ENCODE measurements at regions not wholly inside any gene's neighbourhood (a gene's known extent, or its start where the extent isn't known, plus 50 kb on each side); places are given as distances from the start of the nearest gene placed in this dataset.
A peak's percentile ranks its signal among the peaks of the same experiment; 100 is the strongest.
"Not testable (repeated sequence)": the region's sequence is repeated elsewhere in the genome, so short reads cannot be mapped to it uniquely, and the experiment has no call there.

DNA sequence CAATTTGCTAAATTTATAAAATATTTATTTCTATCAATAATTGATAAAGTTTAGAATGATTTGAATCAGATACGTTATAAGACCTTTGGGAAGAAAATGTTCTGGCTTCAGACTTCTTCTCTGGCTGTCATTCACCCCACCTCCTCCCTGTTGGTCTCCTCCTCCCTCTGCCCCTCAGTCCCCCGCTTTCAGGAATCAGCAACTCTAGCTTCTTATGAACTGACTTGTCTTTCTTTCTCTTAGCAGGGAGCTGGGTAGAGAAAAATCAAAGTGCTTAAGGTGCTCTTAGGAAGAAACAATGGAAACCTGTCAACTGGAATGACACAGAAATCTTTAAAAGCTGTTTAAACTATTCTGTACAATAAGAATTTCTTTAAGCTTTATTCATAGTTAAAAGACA, 71.3 kb upstream of the ETV3 start:
- no peak for DNase-seq

DNA sequence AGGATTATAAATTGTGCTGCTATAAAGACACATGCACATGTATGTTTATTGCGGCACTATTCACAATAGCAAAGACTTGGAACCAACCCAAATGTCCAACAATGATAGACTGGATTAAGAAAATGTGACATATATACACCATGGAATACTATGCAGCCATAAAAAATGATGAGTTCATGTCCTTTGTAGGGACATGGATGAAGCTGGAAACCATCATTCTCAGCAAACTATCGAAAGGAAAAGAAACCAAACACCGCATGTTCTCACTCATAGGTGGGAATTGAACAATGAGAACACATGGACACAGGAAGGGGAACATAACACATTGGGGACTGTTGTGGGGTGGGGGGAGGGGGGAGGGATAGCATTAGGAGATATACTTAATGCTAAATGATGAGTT, 67.8 kb upstream of the ETV3 start:
- not testable (repeated sequence) for DNase-seq

DNA sequence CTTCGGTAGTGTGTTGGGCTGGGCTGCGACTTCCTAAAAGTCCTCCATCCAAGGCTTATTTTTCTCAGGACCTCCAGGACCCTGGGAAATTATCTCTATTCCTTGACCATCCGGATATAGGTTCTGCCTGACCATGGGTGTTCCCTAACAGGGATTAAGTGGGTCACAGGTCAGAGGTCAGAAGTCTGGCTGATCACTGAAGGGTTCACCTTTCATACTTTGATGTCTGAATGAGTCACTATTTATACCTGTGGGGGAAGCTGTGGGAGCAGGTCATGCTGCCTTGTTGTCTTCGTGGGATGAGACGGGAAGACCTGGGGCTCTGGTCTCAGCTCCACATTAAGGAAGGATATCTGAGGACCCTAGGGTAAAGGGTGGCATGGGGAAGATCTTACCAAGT, 65.0 kb upstream of the ETV3 start:
- no peak for DNase-seq

DNA sequence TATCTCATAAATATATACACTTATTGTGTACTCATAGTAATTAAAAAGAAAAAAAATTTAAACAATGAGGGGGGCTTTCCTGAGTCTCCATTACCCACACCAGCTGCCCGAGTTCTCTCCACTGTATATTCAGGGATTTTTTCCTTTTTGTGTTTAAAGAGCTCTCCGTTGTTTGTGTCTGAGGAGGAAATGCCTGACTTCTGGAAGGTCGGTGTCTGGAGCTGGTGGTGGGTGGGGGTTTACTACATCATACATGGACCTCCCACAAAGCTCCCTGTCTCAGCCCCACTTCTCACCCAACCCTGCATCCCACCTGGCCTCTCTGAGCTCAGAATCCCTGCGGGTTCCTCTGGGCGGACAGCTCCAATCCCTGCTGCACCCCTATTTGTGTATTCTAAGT, 64.1 kb upstream of the ETV3 start:
- no peak for DNase-seq

DNA sequence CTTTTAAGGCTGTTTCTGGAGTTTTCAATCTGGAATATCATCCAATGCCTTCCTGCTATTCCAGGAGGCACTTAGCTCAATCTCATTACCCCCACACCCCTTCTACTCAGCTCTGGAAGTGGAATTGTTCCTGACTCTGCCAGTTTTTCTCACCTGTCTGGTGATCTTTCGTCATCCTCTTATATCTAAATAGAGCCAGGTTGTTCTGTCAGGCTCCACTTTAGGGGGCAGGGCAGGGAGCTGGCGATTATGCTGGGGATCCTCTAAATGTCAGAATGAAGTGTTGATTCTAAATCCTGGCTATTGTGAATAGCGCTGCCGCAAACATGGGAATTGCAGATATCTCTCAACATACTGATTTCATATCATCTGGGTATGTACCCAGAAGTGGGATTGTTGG, 63.6 kb upstream of the ETV3 start:
- DNase-seq = no peak

DNA sequence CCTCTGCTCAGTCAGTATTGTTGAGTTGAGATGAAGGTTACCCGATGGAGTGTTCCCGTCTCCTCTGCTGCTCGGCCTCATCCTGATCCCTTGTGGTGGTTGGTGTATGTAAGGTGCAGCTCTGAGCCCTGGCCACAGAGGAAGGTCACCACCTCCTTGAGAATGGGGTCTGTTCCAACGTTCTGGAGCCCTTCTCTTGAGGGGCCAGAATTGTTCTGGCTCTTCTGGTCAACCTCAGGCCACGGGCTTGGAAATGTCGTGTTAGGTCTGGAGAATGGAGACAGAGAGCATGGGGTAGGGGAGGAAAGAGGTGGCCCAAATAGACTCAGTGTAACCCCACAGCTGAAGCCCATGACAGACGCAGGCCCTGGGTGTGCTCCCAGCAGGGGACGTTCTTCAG, 62.3 kb upstream of the ETV3 start:
- DNase-seq = no peak

DNA sequence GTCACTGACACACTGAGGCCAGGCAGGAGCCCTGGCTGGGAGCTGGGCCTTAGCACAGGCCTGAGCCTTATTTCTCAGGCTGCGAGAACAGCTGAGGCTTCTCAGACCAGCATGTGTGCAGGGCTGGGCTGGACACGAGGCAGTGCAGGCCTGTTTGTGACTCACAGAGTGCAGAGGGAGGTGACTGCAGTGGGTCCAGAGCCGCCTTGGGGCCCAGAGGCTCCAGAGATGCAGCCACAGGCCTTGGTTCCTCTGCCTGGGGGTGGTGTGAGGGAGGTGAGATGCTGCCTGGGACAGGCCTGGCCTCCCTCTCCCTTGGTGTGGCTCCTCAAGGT, 61.2 kb upstream of the ETV3 start:
- no peak for DNase-seq

DNA sequence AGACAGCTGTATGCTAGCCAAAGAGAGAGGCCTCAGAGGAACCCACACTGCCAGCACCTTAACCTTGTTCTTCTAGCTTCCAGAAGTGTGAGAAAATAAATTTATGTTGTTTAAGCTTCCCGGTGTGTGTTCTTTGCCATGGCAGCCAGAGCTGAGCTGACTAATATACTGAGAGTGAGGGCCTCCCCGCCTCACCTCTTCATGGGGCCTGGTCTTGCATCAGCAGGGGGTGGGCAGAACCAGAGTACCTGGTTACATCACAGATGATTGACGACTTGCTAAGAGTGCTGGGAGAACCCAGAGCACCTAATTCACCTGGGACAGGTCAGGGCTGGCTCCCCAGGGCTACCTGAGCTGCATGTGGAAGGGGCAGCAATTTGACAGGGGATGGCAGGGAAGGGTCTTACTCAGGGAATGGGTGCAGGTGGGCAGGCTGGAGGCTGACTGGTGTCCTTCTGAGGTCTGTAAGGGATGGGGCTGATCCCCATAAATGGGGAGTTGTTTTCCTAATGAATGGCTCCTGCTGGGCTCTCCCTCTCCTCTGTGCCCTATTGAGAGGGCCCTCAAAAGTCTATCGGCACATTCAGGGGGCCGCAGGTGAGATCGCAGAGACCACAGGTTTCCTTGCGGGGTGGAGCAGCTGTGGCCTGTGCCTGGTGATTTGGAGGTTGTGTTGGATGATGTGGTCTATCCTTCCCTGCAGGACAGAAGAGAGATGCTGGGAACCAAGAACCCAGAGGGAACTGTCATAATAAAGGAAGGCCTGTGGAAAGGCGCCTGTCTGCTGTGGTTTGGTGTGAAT, 60.6 kb upstream of the ETV3 start:
- DNase-seq = no peak

DNA sequence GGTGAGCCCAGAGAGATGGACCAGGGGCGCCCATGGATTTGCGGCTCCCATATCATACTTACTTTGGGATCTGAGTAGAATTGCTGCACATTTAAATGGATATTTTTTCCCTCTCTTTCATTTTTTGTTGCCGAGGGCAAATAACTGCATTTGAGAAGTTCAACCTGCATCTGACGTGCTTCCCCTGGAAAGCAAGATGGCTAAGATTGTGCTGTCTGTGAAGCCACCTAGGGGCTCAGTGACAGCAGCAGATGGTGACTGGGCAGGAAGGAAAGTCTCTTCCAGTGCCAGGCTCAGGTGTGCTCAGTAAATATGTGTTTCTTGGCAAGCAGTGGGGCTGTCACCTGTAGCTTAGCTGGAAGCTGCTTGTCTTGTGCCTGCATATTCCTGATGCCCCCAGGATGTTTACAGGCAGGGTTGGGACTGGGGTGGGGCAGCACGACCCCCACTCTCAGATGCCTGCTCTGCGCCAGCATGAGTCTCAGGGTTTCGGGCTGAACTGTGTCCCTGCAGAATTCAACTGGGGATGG, 59.8 kb upstream of the ETV3 start:
- DNase-seq = no peak

DNA sequence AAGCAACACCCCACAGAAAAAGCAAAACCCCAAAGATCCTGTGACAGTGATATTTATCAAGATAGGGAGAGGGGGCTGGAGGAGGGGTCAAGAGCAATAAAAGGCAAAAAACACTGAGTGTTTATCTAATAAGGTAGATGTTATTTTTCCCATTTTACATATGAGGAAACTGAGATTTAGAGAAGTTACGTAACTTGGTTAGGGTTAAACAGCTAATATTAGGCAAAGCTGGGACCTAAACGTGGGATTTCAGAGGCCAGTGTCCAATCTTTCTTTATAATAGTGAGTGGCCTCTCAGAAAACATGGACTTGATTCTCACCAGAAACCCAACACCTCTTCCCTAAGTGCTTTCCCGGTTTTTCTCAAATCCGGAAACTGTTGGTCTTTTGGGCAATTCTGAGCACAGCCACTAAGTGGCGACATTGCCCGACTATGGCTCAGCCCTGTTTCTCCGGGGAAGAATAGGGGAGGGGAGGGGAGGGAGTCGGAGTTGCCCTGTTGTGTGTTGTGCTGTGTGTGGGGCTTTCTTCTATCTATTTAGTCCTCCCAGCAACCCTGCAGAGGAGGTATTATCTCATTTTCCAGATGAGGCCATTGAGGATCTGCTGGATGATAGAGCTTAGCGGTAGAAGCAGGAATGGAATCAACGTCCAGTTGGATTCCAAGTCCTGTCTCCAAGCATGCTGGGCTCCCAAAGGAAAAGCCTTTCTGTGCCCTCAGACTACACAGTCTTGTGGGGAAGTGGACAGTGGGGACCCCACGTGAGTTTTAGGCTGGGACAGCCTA, 58.7 kb upstream of the ETV3 start:
- not testable (repeated sequence) for DNase-seq

DNA sequence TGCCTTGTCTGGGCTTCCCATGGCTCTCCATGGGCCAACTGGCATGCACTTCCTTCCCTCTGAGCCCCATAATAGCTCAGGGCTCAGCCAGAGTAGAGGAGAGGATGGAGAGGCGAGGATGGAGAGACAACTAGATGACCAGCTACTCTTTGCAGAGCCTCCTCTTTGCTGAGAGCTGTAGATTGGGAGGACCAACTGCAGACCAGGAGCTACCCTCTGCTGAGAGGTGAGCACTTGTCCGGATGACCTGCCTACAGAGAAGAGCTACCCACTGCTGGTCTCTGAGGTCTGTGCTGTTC, 58.0 kb upstream of the ETV3 start:
- no peak for DNase-seq

DNA sequence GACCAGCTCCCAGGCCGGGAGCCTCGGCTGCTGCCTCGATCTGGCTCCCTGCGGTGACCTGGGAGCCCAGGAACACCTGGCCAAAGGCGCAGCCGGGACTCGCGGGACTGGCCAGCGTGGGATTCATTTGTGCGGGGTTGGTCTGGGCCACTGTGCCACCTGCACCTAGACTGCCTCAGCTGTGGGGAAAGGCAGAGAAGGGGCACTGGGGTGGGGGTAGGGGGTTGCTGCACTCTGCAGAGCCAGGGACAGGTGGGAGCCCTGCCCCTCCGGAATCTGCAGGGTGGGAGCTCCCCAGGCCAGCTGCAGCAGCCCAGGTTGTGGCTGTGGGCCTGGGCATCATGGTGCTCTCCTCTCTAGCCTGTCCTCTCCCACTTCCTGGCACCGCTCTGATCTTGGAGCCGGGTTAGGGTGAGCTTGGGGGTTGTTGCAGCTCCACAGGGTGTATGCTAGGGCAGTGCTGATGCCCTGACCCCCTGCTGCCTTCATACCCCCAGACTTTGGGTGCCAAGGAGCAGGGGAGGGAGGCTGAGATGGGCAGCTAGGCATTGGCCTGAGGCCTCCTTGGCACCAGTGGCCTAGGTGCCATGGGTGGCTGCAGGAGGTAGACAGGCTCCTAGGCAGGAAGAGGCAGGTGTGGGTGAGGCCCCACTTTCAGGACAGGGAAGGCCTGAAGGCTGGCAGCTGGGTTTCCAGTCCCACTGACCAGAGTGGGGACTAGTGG, 57.5 kb upstream of the ETV3 start:
- DNase-seq = no peak

DNA sequence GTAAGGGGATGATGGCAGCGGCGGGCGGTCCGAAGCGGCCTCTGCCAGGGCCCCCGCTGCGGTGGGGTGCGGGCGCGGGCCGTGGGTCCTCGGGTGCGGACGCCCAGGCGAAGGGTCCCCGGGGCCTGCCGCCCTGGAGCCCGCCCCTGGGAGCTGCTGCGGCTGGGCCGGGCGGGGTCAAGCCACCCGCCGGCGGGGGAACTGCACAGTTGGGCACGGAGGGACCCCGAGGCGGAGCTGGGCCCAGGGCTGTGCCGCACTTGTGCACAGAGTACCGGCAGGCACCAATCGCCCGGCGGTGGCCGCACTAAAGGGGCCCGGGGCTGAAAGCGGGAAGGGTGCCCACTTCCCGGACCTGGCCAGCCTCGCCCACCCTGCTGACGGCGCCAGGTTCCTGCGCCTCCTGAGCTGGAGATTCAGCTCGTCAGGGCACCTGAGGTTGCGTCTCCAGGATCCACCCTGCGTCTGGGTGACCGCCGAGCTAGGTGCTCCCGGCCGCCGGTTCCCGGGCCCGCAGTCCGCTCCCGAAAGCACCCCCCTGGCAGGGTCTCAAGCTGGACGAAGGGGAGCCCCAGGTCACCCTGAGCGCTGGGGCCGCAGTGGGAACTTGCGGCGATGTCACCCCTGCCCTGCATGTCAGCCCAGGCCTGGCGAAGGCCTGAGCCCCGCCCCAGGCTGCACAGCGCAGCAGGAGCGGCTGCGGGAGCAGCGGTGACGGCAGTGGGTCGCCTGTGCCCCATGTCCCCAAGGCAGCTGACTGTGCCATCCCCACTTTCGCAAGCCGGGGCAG, 56.7 kb upstream of the ETV3 start:
- no peak for DNase-seq

DNA sequence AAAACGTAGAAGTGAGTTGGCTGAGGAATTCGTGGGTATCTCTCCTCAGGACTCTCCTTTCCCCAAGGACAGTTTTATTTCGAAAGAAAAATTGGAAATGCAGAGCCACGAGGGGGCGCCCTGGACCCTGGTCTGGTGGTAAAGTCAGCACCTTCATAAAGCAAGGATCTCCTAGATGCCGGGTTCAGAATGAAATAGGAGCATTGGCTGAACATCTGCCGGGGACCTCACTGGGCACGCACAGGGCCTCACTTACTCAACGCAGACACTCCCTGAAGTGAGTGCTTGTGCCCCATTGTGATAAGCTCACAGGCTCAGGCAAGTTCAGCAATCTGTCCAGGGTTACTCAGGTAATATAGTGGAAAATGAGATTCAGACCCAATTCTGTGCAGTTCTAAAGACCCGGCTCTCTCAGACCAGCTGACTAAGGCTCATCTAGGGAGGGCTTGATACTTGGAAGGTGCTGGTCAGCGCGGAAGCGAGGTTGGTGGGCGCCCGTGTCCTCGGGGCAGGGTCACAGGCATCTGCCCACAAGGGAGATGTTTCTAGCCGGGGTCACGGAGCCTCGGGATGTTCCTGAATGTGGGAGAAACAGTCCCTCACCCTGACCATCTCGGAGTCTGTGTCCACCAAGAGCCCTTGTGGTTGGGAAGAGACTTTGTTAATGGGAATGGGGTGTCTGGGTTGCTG, 55.7 kb upstream of the ETV3 start:
- DNase-seq = peak; percentile 79

DNA sequence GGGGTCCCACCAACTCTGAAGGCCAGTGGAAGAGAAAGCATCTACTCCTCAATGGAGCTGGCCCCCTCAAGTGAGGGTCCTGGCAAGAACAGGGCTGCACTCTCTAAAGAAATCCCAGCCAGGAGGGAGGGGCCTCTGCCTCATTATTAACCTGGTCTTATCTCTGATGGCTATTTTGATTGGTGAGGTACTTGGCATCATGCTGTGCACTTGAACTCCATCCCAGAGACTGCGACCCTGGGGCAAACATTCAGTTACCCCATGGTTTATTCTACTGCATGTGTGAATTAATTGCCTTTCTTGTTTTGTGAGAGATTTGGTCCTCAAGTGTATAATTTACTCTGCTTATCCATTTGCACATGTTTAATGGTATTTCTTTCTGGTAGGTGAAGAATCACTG, 55.0 kb upstream of the ETV3 start:
- DNase-seq = no peak

DNA sequence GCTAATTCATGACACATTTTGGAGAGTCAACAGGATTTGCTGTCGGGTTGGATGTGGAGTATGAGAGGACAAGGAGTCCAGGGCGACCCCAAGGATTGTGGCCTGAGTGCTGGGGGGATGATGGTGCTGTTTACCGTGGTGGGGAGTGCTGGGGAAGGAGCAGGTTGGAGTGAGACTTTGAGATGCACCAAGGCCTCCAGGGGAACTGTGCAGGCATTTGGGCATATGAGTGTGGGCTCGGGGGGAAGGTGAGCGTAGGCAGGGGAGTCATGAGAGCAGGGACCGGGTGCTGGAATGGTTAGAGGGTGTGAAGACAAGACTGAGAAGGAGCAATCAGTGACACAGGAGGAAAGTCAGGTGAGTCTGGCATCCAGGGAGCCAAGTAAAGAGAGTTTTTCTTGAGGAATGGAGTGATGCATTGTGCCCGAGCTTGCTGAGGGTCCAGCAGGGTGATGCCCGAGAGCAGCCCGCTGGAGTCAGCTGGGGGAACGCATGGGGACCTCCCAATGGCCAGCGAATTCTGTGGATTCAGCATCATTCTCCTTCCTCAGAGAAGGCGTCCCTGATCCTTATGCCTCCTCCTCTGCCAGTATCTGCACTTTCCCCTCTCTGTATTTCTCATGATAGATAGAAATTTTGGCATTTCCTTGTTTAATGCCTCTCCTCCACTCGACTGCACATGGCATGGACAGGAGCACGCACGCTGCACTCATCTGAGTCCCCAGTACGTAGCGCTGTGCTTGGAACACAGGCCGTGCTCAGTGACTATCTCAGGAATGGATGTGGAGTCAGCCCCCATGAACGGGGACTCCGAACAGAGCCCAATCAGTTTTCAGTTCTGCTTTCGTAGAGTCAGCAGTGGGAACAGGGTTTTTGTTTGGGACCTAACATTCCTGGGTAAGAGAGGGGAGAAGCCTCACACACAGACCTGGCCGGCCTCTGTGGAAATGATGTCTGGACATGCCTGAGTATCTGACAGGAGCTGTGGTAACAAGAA, 52.1 kb upstream of the ETV3 start:
- DNase-seq = no peak

DNA sequence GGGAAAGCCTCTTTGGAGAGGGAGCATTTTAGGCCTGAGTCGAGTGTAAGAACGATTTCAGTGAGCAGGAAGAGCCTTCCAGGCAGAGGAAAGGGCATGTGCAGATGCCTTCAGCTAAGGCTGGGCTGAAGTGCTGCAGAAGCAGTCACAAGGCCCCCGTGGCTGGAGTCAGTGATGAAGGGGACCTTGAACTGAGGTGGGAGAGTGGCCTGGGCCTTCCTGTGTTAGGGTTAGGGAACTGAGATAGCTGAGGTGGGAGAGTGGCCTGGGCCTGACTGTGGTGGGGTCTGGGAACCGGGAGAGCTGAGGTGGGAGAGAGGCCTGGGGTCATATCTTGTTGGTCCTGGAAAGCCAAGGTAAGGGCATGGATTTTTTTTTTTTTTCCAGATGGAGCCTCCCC, 50.9 kb upstream of the ETV3 start:
- no peak for DNase-seq

Data from activated effector memory CD4-positive, alpha-beta T cell treated with anti-CD3 and anti-CD28 coated beads, Interleukin-2, amount 50 U/mL, for 16 hours (primary cell).